BLaER1 treated with 17β-estradiol and CSF1 and Interleukin-3, amounts not matched to agents 10 nM and 100 nM (cell line): ENCODE measurements at regions not wholly inside any gene's neighbourhood (a gene's known extent, or its start where the extent isn't known, plus 50 kb on each side); places are given as distances from the start of the nearest gene placed in this dataset.

Experiments
- H3K27ac ChIP-seq, 11 experiments: shearing (Covaris generic); formaldehyde crosslinking; 2 replicates each; pipeline ENCODE4 v1.8.1; 2022
- H3K27me3 ChIP-seq, 11 experiments: shearing (Covaris generic); formaldehyde crosslinking; 2 replicates each; pipeline ENCODE4 v1.8.1; 2022
- H3K36me3 ChIP-seq, 11 experiments: shearing (Covaris generic); formaldehyde crosslinking; 2 replicates each; pipeline ENCODE4 v1.8.1; 2022
- H3K4me1 ChIP-seq, 10 experiments: shearing (Covaris generic); formaldehyde crosslinking; 2 replicates each; pipeline ENCODE4 v1.8.1; 2022
- H3K4me2 ChIP-seq, 11 experiments: shearing (Covaris generic); formaldehyde crosslinking; 2 replicates each; pipeline ENCODE4 v1.8.1; 2022
- H3K4me3 ChIP-seq, 10 experiments: shearing (Covaris generic); formaldehyde crosslinking; 2 replicates each; pipeline ENCODE4 v1.8.1; 2022
- H3K9ac ChIP-seq, 11 experiments: shearing (Covaris generic); formaldehyde crosslinking; 2 replicates each; pipeline ENCODE4 v1.8.1; 2022
- H3K9me3 ChIP-seq, 11 experiments: shearing (Covaris generic); formaldehyde crosslinking; replicated peaks in 1 of 11; 2 replicates each; pipeline ENCODE4 v1.8.1; 2022
- H4K20me1 ChIP-seq, 11 experiments: shearing (Covaris generic); formaldehyde crosslinking; 2 replicates each; pipeline ENCODE4 v1.8.1; 2022
- Cebpa-rat ChIP-seq, 11 experiments: shearing (Covaris generic); IDR thresholded peaks; 2 replicates each; pipeline ENCODE4 v1.8.1; 2022

DNA sequence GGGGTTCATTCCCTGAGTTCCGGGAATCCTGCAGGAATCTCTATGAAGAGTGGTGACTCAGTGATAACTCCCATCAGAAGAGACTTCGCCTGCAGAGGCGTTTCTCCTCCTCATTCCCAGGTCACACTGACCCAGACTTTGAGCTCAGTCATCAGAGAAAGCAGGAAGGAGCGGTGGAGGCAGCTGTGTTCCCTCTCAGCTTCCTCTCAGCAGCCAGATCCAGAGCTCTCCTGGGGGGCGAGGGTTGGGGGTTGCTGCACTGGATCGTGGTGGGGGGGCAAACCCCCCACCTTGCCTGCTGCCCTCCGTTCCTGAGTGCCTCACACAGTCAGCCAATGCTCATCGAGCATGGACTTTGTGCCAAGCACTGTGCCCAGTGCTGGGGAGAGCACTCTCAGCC is 271.2 kb downstream of the CBLN1 start:
- H3K9me3 ChIP-seq = peaks cover 0 to 20% (median 4%) of the 10 kb centered on the region in 11 experiments; a peak in 7 of 22 replicates
- H3K4me1 ChIP-seq = peaks cover 0 to 12% (median 0%) of the 10 kb centered on the region in 10 experiments; a peak in 2 of 20 replicates
- H4K20me1 ChIP-seq = no peaks in the 10 kb centered on the region
- no peak overlapping the region for H3K4me3 ChIP-seq
- H3K4me2 ChIP-seq = no peak overlapping the region
- H3K27ac ChIP-seq = no peak overlapping the region
- no peaks in the 10 kb centered on the region for H3K27me3 ChIP-seq
- no peak overlapping the region for H3K9ac ChIP-seq
- TF ChIP-seq Cebpa-rat (IDR thresholded peaks at IDR 0.05) = no peak
- no peaks in the 10 kb centered on the region for H3K36me3 ChIP-seq

- Histone ChIP-seq H3K9ac (no peak overlapping the region), H3K9me3 (peaks cover 0 to 23% (median 4%) of the 10 kb centered on the region in 11 experiments; a peak in 7 of 22 replicates), H4K20me1 (no peaks in the 10 kb centered on the region), H3K4me2 (no peak overlapping the region), H3K27ac (no peak overlapping the region), H3K4me3 (no peak overlapping the region), H3K4me1 (peaks cover 0 to 13% (median 0%) of the 10 kb centered on the region in 10 experiments; a peak in 2 of 20 replicates), H3K36me3 (no peaks in the 10 kb centered on the region), H3K27me3 (no peaks in the 10 kb centered on the region)
- no peak for TF ChIP-seq Cebpa-rat (IDR thresholded peaks at IDR 0.05)
Observed at GRCh38 chr16:49009204-49009603, 272.4 kb downstream of the CBLN1 start.

DNA sequence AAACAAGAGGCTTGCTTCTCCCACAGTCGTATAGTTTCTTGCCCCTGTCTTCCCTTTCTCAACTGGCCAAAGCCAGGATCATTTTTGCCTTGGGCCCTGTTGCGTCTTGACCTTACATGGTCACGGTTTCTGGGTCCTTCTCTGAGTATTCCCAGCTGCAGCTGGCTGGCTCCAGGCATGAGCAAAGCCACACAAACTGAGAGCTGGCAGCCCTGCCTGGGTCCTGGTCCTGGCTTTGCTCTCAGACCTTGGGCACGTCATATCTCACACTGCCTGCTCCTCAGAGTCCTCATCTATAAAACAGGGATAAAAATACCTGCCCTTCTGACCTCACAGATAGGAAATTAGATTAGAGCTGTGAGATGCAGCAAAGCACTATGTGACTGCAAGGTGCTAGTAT is 277.6 kb downstream of the CBLN1 start:
- Histone ChIP-seq H3K4me1 (peaks cover 0 to 13% (median 0%) of the 10 kb centered on the region in 10 experiments; a peak in 2 of 20 replicates), H3K4me3 (no peak overlapping the region), H3K9me3 (peaks cover 0 to 23% (median 4%) of the 10 kb centered on the region in 11 experiments; a peak in 7 of 22 replicates), H3K27me3 (no peaks in the 10 kb centered on the region), H4K20me1 (no peaks in the 10 kb centered on the region), H3K9ac (no peak overlapping the region), H3K27ac (no peak overlapping the region), H3K36me3 (no peaks in the 10 kb centered on the region), H3K4me2 (no peak overlapping the region)
- no peak for TF ChIP-seq Cebpa-rat (IDR thresholded peaks at IDR 0.05)

GRCh38 chr16:49003022-49003421 is 278.6 kb downstream of the CBLN1 start:
- no peaks in the 10 kb centered on the region for H3K27me3 ChIP-seq
- H3K9ac ChIP-seq = no peak overlapping the region
- H3K4me1 ChIP-seq = peaks cover 0 to 13% (median 0%) of the 10 kb centered on the region in 10 experiments; a peak in 2 of 20 replicates
- no peak for TF ChIP-seq Cebpa-rat (IDR thresholded peaks at IDR 0.05)
- no peaks in the 10 kb centered on the region for H4K20me1 ChIP-seq
- H3K4me3 ChIP-seq = no peak overlapping the region
- H3K36me3 ChIP-seq = no peaks in the 10 kb centered on the region
- H3K27ac ChIP-seq = no peak overlapping the region
- no peak overlapping the region for H3K4me2 ChIP-seq
- H3K9me3 ChIP-seq = peaks cover 0 to 23% (median 4%) of the 10 kb centered on the region in 11 experiments; a peak in 7 of 22 replicates

- TF ChIP-seq Cebpa-rat (IDR thresholded peaks at IDR 0.05) = no peak
- Histone ChIP-seq H4K20me1 (no peaks in the 10 kb centered on the region), H3K9me3 (peaks cover 0 to 5% (median under 1%) of the 10 kb centered on the region in 11 experiments; a peak in 6 of 22 replicates), H3K27ac (no peak overlapping the region), H3K9ac (no peak overlapping the region), H3K4me1 (peaks cover 0 to 3% (median 0%) of the 10 kb centered on the region in 10 experiments; a peak in 2 of 20 replicates), H3K4me3 (no peak overlapping the region), H3K27me3 (no peaks in the 10 kb centered on the region), H3K36me3 (no peaks in the 10 kb centered on the region), H3K4me2 (no peak overlapping the region)
Observed at GRCh38 chr16:49000594-49000993, 281.0 kb downstream of the CBLN1 start.

DNA sequence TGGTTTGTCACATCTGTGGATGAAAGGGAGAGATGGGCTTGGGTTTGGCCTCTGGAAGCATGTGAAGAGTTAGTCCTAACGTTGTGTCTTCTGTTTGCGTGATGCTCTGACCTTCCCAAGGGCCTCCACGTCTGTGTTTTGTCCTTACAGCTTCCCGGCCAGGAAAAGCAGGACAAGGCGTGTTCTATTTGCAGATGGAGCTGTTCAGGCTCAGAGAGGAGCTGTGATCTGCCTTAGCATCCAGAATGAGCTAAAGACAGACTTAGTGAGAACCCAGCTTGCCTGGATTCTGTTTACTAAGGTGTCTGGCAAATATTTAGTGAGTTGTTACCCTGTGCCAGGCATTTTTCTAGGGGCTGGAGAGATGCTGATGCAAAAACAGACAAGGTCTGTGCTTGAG is 282.1 kb downstream of the CBLN1 start:
- Histone ChIP-seq H3K4me1 (no peaks in the 10 kb centered on the region), H3K27me3 (no peaks in the 10 kb centered on the region), H3K9ac (no peak overlapping the region), H3K36me3 (no peaks in the 10 kb centered on the region), H3K4me3 (no peak overlapping the region), H3K4me2 (no peak overlapping the region), H4K20me1 (no peaks in the 10 kb centered on the region), H3K27ac (no peak overlapping the region), H3K9me3 (no peaks in the 10 kb centered on the region)
- no peak for TF ChIP-seq Cebpa-rat (IDR thresholded peaks at IDR 0.05)

GRCh38 chr16:48999044-48999443 is 282.6 kb downstream of the CBLN1 start:
- H3K27ac ChIP-seq = no peak overlapping the region
- no peaks in the 10 kb centered on the region for H3K9me3 ChIP-seq
- no peaks in the 10 kb centered on the region for H3K4me1 ChIP-seq
- no peak overlapping the region for H3K9ac ChIP-seq
- H3K36me3 ChIP-seq = no peaks in the 10 kb centered on the region
- H3K27me3 ChIP-seq = no peaks in the 10 kb centered on the region
- H3K4me3 ChIP-seq = no peak overlapping the region
- H3K4me2 ChIP-seq = no peak overlapping the region
- no peak for TF ChIP-seq Cebpa-rat (IDR thresholded peaks at IDR 0.05)
- no peaks in the 10 kb centered on the region for H4K20me1 ChIP-seq

- H3K9me3 ChIP-seq = no peaks in the 10 kb centered on the region
- TF ChIP-seq Cebpa-rat (IDR thresholded peaks at IDR 0.05) = no peak
- no peaks in the 10 kb centered on the region for H3K27me3 ChIP-seq
- no peaks in the 10 kb centered on the region for H3K4me1 ChIP-seq
- H3K4me2 ChIP-seq = no peak overlapping the region
- no peaks in the 10 kb centered on the region for H3K36me3 ChIP-seq
- no peaks in the 10 kb centered on the region for H4K20me1 ChIP-seq
- H3K27ac ChIP-seq = no peak overlapping the region
- no peak overlapping the region for H3K9ac ChIP-seq
- H3K4me3 ChIP-seq = no peak overlapping the region
Observed at GRCh38 chr16:48997946-48998345, 283.7 kb downstream of the CBLN1 start.

GRCh38 chr16:48997081-48997615 is 284.5 kb downstream of the CBLN1 start:
- H3K4me1 ChIP-seq = no peaks in the 10 kb centered on the region
- no peak overlapping the region for H3K4me2 ChIP-seq
- no peaks in the 10 kb centered on the region for H3K36me3 ChIP-seq
- H3K9ac ChIP-seq = no peak overlapping the region
- H3K9me3 ChIP-seq = no peaks in the 10 kb centered on the region
- no peak overlapping the region for H3K4me3 ChIP-seq
- no peak for TF ChIP-seq Cebpa-rat (IDR thresholded peaks at IDR 0.05)
- no peak overlapping the region for H3K27ac ChIP-seq
- no peaks in the 10 kb centered on the region for H4K20me1 ChIP-seq
- no peaks in the 10 kb centered on the region for H3K27me3 ChIP-seq

- H3K4me3 ChIP-seq = no peak overlapping the region
- no peaks in the 10 kb centered on the region for H3K27me3 ChIP-seq
- no peak overlapping the region for H3K9ac ChIP-seq
- no peaks in the 10 kb centered on the region for H3K4me1 ChIP-seq
- H3K4me2 ChIP-seq = no peak overlapping the region
- H3K27ac ChIP-seq = no peak overlapping the region
- TF ChIP-seq Cebpa-rat (IDR thresholded peaks at IDR 0.05) = no peak
- H3K9me3 ChIP-seq = peaks cover 0 to 9% (median 0%) of the 10 kb centered on the region in 11 experiments; a peak in 8 of 22 replicates
- H4K20me1 ChIP-seq = no peaks in the 10 kb centered on the region
- no peaks in the 10 kb centered on the region for H3K36me3 ChIP-seq
Observed at GRCh38 chr16:48978501-48978900, 303.1 kb downstream of the CBLN1 start.
